GM12891 (cell line): ENCODE measurements at regions not wholly inside any gene's neighbourhood (a gene's known extent, or its start where the extent isn't known, plus 50 kb on each side); places are given as distances from the start of the nearest gene placed in this dataset.

ENCODE experiments used
- PAX5 ChIP-seq: IDR thresholded peaks from 2 replicates; pipeline ENCODE4 v1.6.1; 2011; ENCODE audit warnings: low read length, moderate library complexity, mild to moderate bottlenecking; ENCODE audit not compliant: insufficient read depth, severe bottlenecking
- POLR2A ChIP-seq: IDR thresholded peaks from 2 replicates; pipeline ENCODE4 v1.6.1; 2011; ENCODE audit warnings: low read depth, low read length, control low read depth
- POLR2AphosphoS5 ChIP-seq: IDR thresholded peaks from 2 replicates; pipeline ENCODE4 v1.6.1; 2011; ENCODE audit warnings: low read depth, low read length, control low read depth
- POU2F2 ChIP-seq: IDR thresholded peaks from 2 replicates; pipeline ENCODE4 v1.6.1; 2011; ENCODE audit warnings: low read depth, mild to moderate bottlenecking, control low read depth, low read length, moderate library complexity
- SPI1 ChIP-seq: IDR thresholded peaks from 2 replicates; pipeline ENCODE4 v1.6.1; 2011; ENCODE audit warnings: low read depth, low read length, control low read depth
- TAF1 ChIP-seq: IDR thresholded peaks from 2 replicates; pipeline ENCODE4 v1.6.1; 2011; ENCODE audit warnings: low read depth, low read length, control low read depth

DNA sequence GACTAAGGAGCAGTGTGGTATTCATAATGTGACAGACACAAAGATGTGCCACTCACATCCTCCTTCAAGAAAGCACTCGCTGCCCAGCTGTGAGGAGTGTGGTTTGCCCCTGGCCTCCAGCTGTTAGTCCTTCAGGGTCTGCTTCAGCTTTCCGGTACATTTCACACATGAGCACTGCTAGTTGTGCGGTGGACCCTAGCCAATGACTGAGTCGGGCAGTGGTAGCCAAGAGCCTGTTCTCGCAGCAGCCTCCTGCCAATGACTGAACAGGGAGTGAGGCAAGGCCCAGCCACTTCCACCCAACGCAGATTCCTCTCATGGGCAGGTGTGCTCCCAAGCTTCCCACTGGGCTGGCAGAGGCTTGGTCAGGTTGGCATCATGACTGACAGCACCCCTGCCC, 254.3 kb downstream of the RBM43 start:
- no peak for TF ChIP-seq POLR2A
- TF ChIP-seq TAF1 = no peak
- no peak for TF ChIP-seq POLR2AphosphoS5
- no peak for TF ChIP-seq SPI1
- TF ChIP-seq PAX5 = no peak
- no peak for TF ChIP-seq POU2F2
